ENCODE measurements at regions not wholly inside any gene's neighbourhood (a gene's known extent, or its start where the extent isn't known, plus 50 kb on each side); places are given as distances from the start of the nearest gene placed in this dataset.

DNA sequence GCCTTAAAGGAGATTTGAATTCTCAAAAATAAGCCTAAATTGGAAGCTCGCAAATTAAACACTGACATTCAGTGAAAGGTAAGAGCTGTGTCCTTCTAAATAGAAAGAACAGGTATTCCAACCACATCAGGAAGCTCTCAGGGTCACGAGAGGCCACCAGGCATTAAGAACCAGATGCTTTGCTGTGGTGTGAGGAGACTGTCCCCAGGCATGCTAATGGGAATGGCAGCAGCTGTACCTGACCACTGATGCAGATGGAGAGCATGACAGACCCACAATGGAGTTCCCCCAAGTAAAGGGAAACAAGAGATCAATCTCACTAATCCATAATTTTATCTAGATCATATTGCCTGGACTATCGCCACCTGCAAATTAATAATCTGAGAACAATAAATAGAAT is 658.9 kb upstream of the NOX3 start:
- no peak for DNase-seq (ENCODE audit: extremely low read depth, low read depth)
- no peak overlapping the region for H3K4me3 ChIP-seq (replicated peaks; ENCODE audit: low read depth, low read length)
- TF ChIP-seq, protein P1, sequence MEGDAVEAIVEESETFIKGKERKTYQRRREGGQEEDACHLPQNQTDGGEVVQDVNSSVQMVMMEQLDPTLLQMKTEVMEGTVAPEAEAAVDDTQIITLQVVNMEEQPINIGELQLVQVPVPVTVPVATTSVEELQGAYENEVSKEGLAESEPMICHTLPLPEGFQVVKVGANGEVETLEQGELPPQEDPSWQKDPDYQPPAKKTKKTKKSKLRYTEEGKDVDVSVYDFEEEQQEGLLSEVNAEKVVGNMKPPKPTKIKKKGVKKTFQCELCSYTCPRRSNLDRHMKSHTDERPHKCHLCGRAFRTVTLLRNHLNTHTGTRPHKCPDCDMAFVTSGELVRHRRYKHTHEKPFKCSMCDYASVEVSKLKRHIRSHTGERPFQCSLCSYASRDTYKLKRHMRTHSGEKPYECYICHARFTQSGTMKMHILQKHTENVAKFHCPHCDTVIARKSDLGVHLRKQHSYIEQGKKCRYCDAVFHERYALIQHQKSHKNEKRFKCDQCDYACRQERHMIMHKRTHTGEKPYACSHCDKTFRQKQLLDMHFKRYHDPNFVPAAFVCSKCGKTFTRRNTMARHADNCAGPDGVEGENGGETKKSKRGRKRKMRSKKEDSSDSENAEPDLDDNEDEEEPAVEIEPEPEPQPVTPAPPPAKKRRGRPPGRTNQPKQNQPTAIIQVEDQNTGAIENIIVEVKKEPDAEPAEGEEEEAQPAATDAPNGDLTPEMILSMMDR (IDR thresholded peaks at IDR 0.05; ENCODE audit: low read depth, low read length, missing control alignments), result no peak

DNA sequence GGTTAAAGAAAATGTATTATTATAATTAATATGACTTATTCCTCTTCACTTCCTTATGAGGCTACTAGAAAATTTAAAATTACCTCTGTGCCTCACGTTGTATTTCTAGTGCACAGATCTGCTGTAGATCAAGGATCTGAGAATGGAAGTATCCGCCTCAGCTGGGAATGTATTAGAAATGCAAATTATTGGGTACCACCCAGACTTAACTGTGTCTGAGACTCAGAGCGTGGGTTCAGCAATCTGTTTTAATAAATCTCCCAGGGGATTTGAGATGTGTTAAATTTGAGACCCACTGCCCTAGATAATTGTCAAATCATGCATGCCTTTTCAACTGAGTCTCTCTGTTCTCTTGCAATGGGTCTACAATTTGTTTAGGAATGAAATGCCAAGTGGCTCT is 658.0 kb upstream of the NOX3 start:
- no peak for DNase-seq (ENCODE audit: extremely low read depth, low read depth)

DNA sequence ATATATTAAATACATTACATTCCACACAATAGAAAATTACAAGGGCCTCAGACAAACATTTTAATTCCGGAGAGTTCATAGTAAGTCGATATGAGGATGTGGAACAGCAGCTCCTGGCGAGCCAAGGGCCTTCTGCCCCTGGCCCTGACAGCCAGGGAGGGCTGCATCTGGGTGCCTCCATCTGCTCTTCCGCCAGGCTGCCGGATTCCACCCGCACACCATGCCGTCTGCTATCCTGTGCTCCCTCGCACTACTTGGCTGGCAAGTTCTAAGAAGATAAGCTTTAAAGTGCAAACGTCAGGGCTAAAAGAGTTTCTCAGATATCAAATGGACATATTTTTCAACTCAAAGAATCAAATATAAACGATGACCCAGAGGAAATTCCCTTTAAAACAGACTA is 656.3 kb upstream of the NOX3 start:
- no peak for DNase-seq (ENCODE audit: extremely low read depth, low read depth)
- TF ChIP-seq, protein P1 (IDR thresholded peaks at IDR 0.05; ENCODE audit: low read depth, low read length, missing control alignments), result no peak
- H3K4me3 ChIP-seq (replicated peaks; ENCODE audit: low read depth, low read length), result no peak overlapping the region

More for the DNA sequence above, 658.0 kb upstream of the NOX3 start:
- TF ChIP-seq, protein P1 (IDR thresholded peaks at IDR 0.05; ENCODE audit: low read depth, low read length, missing control alignments), result no peak
- no peak overlapping the region for H3K4me3 ChIP-seq (replicated peaks; ENCODE audit: low read depth, low read length)

DNA sequence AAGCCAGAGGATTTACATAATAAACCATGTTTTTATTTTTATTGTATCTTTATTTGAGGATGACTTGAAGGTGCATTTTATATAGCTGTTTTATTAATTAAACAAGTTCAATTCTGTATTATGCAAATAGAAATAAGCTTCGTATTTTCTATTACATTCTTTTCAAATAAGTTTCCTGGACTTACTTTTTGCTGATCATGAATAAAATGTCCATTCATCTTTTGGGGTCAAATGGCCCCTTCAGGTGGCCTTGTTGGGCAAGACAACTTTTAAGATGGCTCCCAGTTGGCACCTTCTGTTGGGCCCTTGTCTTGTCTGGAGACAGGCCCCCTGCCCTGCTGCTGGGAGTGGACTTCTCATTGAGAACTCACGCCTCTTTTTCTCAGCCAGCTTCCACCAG is 654.6 kb upstream of the NOX3 start:
- TF ChIP-seq, protein P1 (IDR thresholded peaks at IDR 0.05; ENCODE audit: low read depth, low read length, missing control alignments), result no peak
- H3K4me3 ChIP-seq (replicated peaks; ENCODE audit: low read depth, low read length), result no peak overlapping the region
- no peak for DNase-seq (ENCODE audit: extremely low read depth, low read depth)

DNA sequence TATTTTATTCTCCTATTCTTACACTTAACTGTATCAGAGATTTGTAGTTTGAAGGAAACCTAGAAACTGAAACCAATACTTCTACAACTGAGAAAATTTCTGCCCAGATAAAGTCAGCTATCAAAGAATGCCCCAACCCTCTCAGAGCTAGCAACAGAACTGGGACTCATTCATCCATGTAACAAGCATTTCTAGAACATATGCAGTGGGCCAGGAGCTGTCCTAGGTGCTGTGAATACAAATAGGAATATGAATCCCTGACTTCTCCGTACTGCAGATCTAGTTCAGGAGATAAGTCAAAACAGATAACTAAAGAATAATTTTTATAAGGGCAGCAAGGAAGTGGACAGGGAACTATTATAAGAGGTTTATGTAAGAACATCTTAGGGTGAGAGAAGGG is 654.1 kb upstream of the NOX3 start:
- DNase-seq (ENCODE audit: extremely low read depth, low read depth), result no peak
- H3K4me3 ChIP-seq (replicated peaks; ENCODE audit: low read depth, low read length), result no peak overlapping the region
- TF ChIP-seq, protein P1 (IDR thresholded peaks at IDR 0.05; ENCODE audit: low read depth, low read length, missing control alignments), result no peak

DNA sequence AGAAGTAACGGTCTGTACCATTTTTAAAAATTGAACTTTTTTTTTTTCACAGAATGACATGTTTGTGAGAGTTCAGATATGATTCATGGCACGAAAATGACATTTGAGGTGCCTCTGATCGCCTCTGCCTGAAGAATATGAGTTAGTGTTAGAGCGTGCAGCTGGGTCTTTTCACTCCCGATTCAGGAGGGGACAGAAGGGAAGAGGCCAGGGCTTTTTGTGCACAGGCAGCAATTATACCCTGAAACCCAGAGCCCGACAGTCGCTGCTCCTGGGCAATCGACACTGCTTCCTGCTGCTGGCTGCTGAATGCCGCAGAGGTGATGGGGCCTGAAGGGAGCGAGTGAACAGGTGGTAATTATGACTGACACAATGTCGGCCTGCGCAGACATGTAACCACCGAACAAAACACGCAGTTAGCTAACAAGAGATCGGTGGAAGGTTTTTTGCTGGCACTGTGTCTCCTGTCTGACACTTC is 652.0 kb upstream of the NOX3 start:
- DNase-seq (ENCODE audit: extremely low read depth, low read depth), result no peak
- TF ChIP-seq, protein P1 (IDR thresholded peaks at IDR 0.05; ENCODE audit: low read depth, low read length, missing control alignments), result no peak
- H3K4me3 ChIP-seq (replicated peaks; ENCODE audit: low read depth, low read length), result no peak overlapping the region

DNA sequence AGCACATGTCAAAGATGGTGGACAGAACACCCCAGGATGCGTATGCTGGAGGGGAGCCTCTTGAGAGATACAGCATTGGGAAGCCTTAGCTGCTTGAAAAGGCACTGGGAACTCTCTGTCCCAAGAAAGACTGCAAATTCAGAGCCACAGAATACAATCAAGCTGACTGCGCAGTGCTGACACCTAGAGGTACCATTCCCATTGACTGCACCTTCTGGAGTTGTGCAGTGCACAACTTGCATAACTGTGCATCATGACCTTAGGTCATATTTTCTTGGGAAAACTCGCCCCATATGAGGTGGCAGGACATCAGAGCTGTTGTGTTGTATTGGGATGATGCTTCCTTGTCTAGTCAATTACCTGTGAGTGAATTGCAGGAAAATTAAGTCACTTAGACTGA is 646.5 kb upstream of the NOX3 start:
- TF ChIP-seq, protein P1 (IDR thresholded peaks at IDR 0.05; ENCODE audit: low read depth, low read length, missing control alignments), result peak; percentile 46
- H3K4me3 ChIP-seq (replicated peaks; ENCODE audit: low read depth, low read length), result no peak overlapping the region
- DNase-seq (ENCODE audit: extremely low read depth, low read depth), result peak; percentile 10
